ENCODE measurements at regions not wholly inside any gene's neighbourhood (a gene's known extent, or its start where the extent isn't known, plus 50 kb on each side); places are given as distances from the start of the nearest gene placed in this dataset.
A peak's percentile ranks its signal among the peaks of the same experiment; 100 is the strongest.

- H3K36me3 ChIP-seq (ENCODE audit: control insufficient read depth, insufficient read depth, low read length): no peaks in the 10 kb centered on the region
- WGBS, 2 experiments (ENCODE audit: insufficient coverage in 2 of 2): 88 to 100% methylated on average over 2 to 6 of the region's 8 CpGs
- no peaks in the 10 kb centered on the region for H3K4me1 ChIP-seq (ENCODE audit: control insufficient read depth, insufficient read depth, low read length, poor library complexity, severe bottlenecking)
Observed at GRCh38 chr13:34777089-34777913, 164.8 kb upstream of the NBEA start.

GRCh38 chr13:34777914-34778303 is 164.2 kb upstream of the NBEA start:
- 100% methylated on average over 3 of the region's 5 CpGs; no CpG with 5 or more reads in 1 of the 2 experiments for WGBS, 2 experiments (ENCODE audit: insufficient coverage in 2 of 2)
- no peaks in the 10 kb centered on the region for H3K4me1 ChIP-seq (ENCODE audit: control insufficient read depth, insufficient read depth, low read length, poor library complexity, severe bottlenecking)
- no peaks in the 10 kb centered on the region for H3K9me3 ChIP-seq (ENCODE audit: control insufficient read depth, low read length)
- H3K27ac ChIP-seq (ENCODE audit: low read depth, low read length, severe bottlenecking): no peak overlapping the region
- H3K36me3 ChIP-seq (ENCODE audit: control insufficient read depth, insufficient read depth, low read length): no peaks in the 10 kb centered on the region
- H3K4me3 ChIP-seq (ENCODE audit: extremely low read depth, insufficient read depth, low read length, poor library complexity, severe bottlenecking): no peak overlapping the region

More at GRCh38 chr13:34777089-34777913, 164.8 kb upstream of the NBEA start:
- H3K4me3 ChIP-seq (ENCODE audit: extremely low read depth, insufficient read depth, low read length, poor library complexity, severe bottlenecking): no peak overlapping the region
- no peak overlapping the region for H3K27ac ChIP-seq (ENCODE audit: low read depth, low read length, severe bottlenecking)
- no peaks in the 10 kb centered on the region for H3K9me3 ChIP-seq (ENCODE audit: control insufficient read depth, low read length)

- Histone ChIP-seq H3K4me1 (ENCODE audit: control insufficient read depth, insufficient read depth, low read length, poor library complexity, severe bottlenecking) (no peaks in the 10 kb centered on the region), H3K27ac (ENCODE audit: low read depth, low read length, severe bottlenecking) (no peak overlapping the region), H3K4me3 (ENCODE audit: extremely low read depth, insufficient read depth, low read length, poor library complexity, severe bottlenecking) (no peak overlapping the region), H3K9me3 (ENCODE audit: control insufficient read depth, low read length) (no peaks in the 10 kb centered on the region), H3K36me3 (ENCODE audit: control insufficient read depth, insufficient read depth, low read length) (no peaks in the 10 kb centered on the region)
- 75 to 80% methylated on average over 2 to 4 of the region's 6 CpGs for WGBS, 2 experiments (ENCODE audit: insufficient coverage in 2 of 2)
Observed at GRCh38 chr13:34779171-34779570, 162.9 kb upstream of the NBEA start.

- peaks cover 9% of the 10 kb centered on the region for H3K9me3 ChIP-seq (ENCODE audit: control insufficient read depth, low read length)
- no peaks in the 10 kb centered on the region for H3K4me1 ChIP-seq (ENCODE audit: control insufficient read depth, insufficient read depth, low read length, poor library complexity, severe bottlenecking)
- 92 to 100% methylated on average over 1 to 2 of the region's 2 CpGs for WGBS, 2 experiments (ENCODE audit: insufficient coverage in 2 of 2)
- H3K4me3 ChIP-seq (ENCODE audit: extremely low read depth, insufficient read depth, low read length, poor library complexity, severe bottlenecking): no peak overlapping the region
- H3K36me3 ChIP-seq (ENCODE audit: control insufficient read depth, insufficient read depth, low read length): no peaks in the 10 kb centered on the region
- no peak overlapping the region for H3K27ac ChIP-seq (ENCODE audit: low read depth, low read length, severe bottlenecking)
Observed at GRCh38 chr13:34793301-34793700, 148.8 kb upstream of the NBEA start.

GRCh38 chr13:34803756-34804155 is 138.3 kb upstream of the NBEA start:
- no peak overlapping the region for H3K27ac ChIP-seq (ENCODE audit: low read depth, low read length, severe bottlenecking)
- H3K4me3 ChIP-seq (ENCODE audit: extremely low read depth, insufficient read depth, low read length, poor library complexity, severe bottlenecking): no peak overlapping the region
- H3K9me3 ChIP-seq (ENCODE audit: control insufficient read depth, low read length): no peaks in the 10 kb centered on the region
- no peaks in the 10 kb centered on the region for H3K36me3 ChIP-seq (ENCODE audit: control insufficient read depth, insufficient read depth, low read length)
- no peaks in the 10 kb centered on the region for H3K4me1 ChIP-seq (ENCODE audit: control insufficient read depth, insufficient read depth, low read length, poor library complexity, severe bottlenecking)
- WGBS, 2 experiments (ENCODE audit: insufficient coverage in 2 of 2): no CpG with 5 or more reads among the region's 4 CpGs

GRCh38 chr13:34805347-34805746 is 136.7 kb upstream of the NBEA start:
- Histone ChIP-seq H3K36me3 (ENCODE audit: control insufficient read depth, insufficient read depth, low read length) (no peaks in the 10 kb centered on the region), H3K4me3 (ENCODE audit: extremely low read depth, insufficient read depth, low read length, poor library complexity, severe bottlenecking) (no peak overlapping the region), H3K9me3 (ENCODE audit: control insufficient read depth, low read length) (no peaks in the 10 kb centered on the region), H3K4me1 (ENCODE audit: control insufficient read depth, insufficient read depth, low read length, poor library complexity, severe bottlenecking) (no peaks in the 10 kb centered on the region), H3K27ac (ENCODE audit: low read depth, low read length, severe bottlenecking) (no peak overlapping the region)
- WGBS, 2 experiments (ENCODE audit: insufficient coverage in 2 of 2): 86% methylated on average over 1 of the region's 1 CpG; no CpG with 5 or more reads in 1 of the 2 experiments

- Histone ChIP-seq H3K27ac (ENCODE audit: low read depth, low read length, severe bottlenecking) (no peak overlapping the region), H3K4me3 (ENCODE audit: extremely low read depth, insufficient read depth, low read length, poor library complexity, severe bottlenecking) (no peak overlapping the region), H3K36me3 (ENCODE audit: control insufficient read depth, insufficient read depth, low read length) (no peaks in the 10 kb centered on the region), H3K9me3 (ENCODE audit: control insufficient read depth, low read length) (peaks cover 5% of the 10 kb centered on the region), H3K4me1 (ENCODE audit: control insufficient read depth, insufficient read depth, low read length, poor library complexity, severe bottlenecking) (no peaks in the 10 kb centered on the region)
Observed at GRCh38 chr13:34808649-34809048, 133.4 kb upstream of the NBEA start.

- H3K27ac ChIP-seq (ENCODE audit: low read depth, low read length, severe bottlenecking): no peak overlapping the region
- peaks cover 6% of the 10 kb centered on the region for H3K4me1 ChIP-seq (ENCODE audit: control insufficient read depth, insufficient read depth, low read length, poor library complexity, severe bottlenecking)
- H3K4me3 ChIP-seq (ENCODE audit: extremely low read depth, insufficient read depth, low read length, poor library complexity, severe bottlenecking): no peak overlapping the region
- H3K36me3 ChIP-seq (ENCODE audit: control insufficient read depth, insufficient read depth, low read length): no peaks in the 10 kb centered on the region
- WGBS, 2 experiments (ENCODE audit: insufficient coverage in 2 of 2): 78 to 82% methylated on average over 3 of the region's 3 CpGs
- H3K9me3 ChIP-seq (ENCODE audit: control insufficient read depth, low read length): peaks cover 5% of the 10 kb centered on the region
Observed at GRCh38 chr13:34810996-34811395, 131.1 kb upstream of the NBEA start.

GRCh38 chr13:34815526-34815925 is 126.5 kb upstream of the NBEA start:
- peaks cover 5% of the 10 kb centered on the region for H3K9me3 ChIP-seq (ENCODE audit: control insufficient read depth, low read length)
- peaks cover 6% of the 10 kb centered on the region for H3K4me1 ChIP-seq (ENCODE audit: control insufficient read depth, insufficient read depth, low read length, poor library complexity, severe bottlenecking)
- no peak overlapping the region for H3K4me3 ChIP-seq (ENCODE audit: extremely low read depth, insufficient read depth, low read length, poor library complexity, severe bottlenecking)
- H3K27ac ChIP-seq (ENCODE audit: low read depth, low read length, severe bottlenecking): no peak overlapping the region
- no peaks in the 10 kb centered on the region for H3K36me3 ChIP-seq (ENCODE audit: control insufficient read depth, insufficient read depth, low read length)
- WGBS, 2 experiments (ENCODE audit: insufficient coverage in 2 of 2): 75 to 96% methylated on average over 1 to 2 of the region's 2 CpGs

- H3K36me3 ChIP-seq (ENCODE audit: control insufficient read depth, insufficient read depth, low read length): no peaks in the 10 kb centered on the region
- H3K9me3 ChIP-seq (ENCODE audit: control insufficient read depth, low read length): peaks cover 5% of the 10 kb centered on the region
- WGBS, 2 experiments (ENCODE audit: insufficient coverage in 2 of 2): 46% methylated on average over 2 of the region's 2 CpGs; no CpG with 5 or more reads in 1 of the 2 experiments
- peaks cover 6% of the 10 kb centered on the region for H3K4me1 ChIP-seq (ENCODE audit: control insufficient read depth, insufficient read depth, low read length, poor library complexity, severe bottlenecking)
- peak overlapping the region; percentile 66 for H3K27ac ChIP-seq (ENCODE audit: low read depth, low read length, severe bottlenecking)
- H3K4me3 ChIP-seq (ENCODE audit: extremely low read depth, insufficient read depth, low read length, poor library complexity, severe bottlenecking): no peak overlapping the region
Observed at GRCh38 chr13:34816245-34816884, 125.7 kb upstream of the NBEA start.
